Erythroblast (primary cell): ENCODE measurements at regions not wholly inside any gene's neighbourhood (a gene's known extent, or its start where the extent isn't known, plus 50 kb on each side); places are given as distances from the start of the nearest gene placed in this dataset.

ENCODE experiments used
- GATA1 ChIP-seq: IDR thresholded peaks from 2 replicates; pipeline ENCODE4 v1.6.1; 2011; ENCODE audit warnings: low read depth, mild to moderate bottlenecking, control low read depth, low read length, moderate library complexity
- POLR2A ChIP-seq: IDR thresholded peaks from 2 replicates; pipeline ENCODE4 v1.6.1; 2011; ENCODE audit warnings: mild to moderate bottlenecking, low read length

- TF ChIP-seq POLR2A (no peak), GATA1 (no peak)
Measured at GRCh38 chr9:13616491-13617035, 337.1 kb upstream of the MPDZ start.
